ENCODE measurements at regions not wholly inside any gene's neighbourhood (a gene's known extent, or its start where the extent isn't known, plus 50 kb on each side); places are given as distances from the start of the nearest gene placed in this dataset.
"Not testable (repeated sequence)": the region's sequence is repeated elsewhere in the genome, so short reads cannot be mapped to it uniquely, and the experiment has no call there.

DNA sequence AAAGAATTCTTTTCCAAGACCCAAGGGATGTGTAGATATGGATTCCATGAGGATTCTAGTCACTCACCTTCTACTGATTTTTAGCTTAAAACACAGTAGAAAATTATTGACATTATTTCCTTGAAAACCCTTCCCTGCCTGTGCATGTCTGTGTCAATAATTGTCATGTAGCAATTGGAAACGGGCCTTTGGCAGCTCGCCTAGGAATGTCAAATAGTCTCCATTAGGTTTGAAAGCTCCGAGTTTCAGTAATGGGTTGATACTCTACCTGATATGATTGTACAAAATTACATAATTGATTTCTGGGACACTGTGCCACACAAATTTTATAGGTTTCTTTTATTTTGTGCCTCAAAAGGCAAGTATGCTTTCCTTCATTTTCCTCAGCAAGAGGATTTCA lies 515.2 kb upstream of the ARID1B start:
- DNase-seq = no peak

DNA sequence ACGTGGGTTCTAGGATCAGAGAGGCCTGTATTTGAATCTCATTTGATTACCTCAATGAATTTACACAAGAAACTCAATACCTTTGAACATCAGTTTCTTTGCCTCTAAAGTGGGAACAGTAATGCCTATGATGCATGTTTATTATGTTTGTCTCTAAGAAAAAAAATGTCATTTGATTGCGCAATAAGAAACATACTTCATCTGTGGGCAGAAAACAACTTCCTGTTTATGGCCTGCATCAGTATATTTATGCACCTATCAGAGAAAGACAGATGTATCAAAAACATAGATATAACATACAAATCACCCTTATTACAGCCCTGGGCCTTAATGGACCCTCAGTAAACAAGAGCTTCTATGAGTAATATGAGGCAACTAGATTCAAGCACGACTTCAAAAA lies 516.4 kb upstream of the ARID1B start:
- no peak for DNase-seq

DNA sequence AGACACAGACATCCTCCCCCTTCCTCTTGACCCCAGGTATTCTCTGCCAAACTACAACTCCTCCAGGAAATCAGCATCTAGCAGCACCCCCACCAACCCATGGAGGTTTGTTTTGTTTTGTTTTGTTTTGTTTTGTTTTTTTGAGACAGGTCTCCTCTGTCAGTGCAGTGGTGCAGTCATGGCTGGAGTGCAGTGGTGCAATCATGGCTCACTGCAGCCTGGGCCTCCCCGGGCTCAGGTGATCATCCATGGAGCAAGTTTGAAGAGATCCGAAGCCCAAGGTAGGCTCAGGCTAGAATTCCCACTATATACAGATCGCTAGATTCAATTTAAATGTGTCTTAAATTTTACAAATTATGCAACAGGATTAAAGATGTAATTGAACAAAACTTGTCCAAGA lies 518.2 kb upstream of the ARID1B start:
- no peak for DNase-seq

DNA sequence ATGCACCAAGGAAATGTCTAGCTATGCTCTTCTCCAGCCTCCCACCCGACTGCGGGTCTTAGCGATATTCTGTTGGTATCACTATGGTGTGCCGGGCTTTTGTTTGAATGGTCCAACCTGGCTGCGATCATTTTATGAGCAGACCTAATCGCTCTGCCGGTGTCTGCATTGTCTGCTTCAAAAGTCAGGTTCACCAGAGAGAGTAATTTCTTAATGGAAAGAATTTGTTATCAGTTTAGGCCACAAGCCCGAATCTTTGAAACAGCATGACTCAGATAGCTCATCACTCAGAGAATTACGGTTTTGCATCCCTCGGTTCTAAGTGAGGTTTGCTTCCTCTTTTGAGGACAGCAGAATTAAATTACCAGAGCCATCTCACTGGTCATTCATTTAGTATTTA lies 521.0 kb upstream of the ARID1B start:
- DNase-seq = peak; percentile 10

DNA sequence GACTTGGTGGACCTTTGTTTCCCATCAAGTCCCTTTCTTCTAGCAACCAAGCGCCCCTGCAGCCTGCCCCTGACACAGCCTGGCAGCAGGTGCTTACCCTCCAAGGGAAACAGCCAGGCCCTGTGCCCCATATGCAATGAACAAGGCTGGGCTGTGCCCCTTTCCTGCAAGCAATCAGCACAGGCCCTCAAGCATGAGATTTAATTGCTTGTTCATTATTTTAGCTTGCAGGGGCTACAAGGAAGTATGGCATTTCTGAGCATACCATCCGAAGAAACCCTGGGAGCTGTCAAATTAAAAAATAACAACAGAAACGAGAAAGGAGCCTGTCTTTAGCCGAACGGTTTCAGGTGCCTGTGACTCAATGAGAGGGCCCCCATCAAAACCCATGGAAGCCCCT lies 522.9 kb upstream of the ARID1B start:
- no peak for DNase-seq

DNA sequence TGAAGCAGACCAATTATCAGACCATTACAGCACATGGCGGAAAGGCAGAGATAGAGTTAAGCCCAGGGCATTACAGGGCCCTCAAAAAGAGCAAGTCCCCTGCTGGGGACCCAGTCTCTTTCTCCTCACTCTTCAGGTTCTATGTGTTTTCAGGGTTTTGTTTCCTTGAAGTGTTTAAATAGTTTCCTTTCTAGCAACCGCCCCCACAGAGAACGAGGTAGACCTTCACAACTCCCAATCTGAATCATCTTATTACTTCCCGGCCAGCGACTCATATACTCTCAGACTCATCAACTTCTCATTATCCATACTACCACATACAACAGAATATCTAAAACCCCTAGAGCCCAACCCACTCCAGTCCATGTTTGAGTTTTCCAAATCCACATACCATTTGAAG lies 526.6 kb upstream of the ARID1B start:
- DNase-seq = peak; percentile 47

DNA sequence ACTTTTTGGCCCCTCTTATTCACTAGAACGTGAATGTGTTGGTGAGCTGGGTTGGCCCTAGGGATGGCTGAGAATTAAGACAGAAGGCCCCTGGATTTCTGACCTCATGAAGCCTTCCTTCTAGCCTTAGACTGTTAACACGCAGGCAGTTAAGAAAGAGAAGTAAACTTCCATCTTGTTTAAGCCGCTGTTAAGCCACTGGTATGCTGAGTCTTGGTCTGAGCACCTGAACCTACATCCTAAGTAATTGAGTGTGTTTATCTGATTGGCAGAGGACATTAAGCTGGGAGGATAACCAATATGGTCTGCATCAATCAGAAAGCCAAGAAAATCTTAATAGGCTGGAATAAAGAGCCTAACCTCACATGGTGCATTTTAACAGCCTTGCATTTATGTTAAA lies 535.0 kb upstream of the ARID1B start:
- no peak for DNase-seq

DNA sequence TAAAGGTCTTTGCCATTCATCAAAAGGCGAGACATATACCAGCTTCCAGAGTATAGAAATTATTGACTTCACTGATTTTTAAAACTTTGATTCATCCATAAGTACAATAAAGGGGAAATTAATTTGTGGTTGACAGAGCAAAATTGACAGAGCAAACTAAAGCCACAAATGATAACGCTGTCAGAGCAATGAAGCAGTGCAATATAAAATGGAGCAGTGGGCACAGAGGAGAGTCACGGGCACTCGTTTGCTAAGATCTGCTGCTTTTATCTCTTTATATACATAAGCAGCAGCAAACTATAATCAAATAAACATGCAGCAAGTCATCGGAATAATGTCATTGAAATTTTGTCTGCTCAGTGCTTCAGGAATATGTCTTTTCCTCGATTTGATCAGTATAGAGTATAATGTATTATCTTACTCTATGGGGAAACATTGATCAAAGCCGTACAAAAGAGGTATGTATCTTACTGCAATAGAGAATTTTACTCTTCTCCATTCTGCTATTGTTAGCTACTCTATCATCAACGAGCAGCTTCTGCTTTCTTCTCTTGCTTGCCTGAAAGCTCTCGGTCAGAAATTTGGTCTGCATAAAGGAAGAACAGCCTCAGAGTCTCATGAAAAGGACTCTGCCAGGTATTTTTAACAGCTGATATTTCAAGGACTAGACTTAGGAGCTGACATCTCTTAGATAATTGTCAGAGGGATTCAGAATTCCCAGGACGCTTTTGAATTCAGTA lies 546.0 kb upstream of the ARID1B start:
- no peak for DNase-seq

DNA sequence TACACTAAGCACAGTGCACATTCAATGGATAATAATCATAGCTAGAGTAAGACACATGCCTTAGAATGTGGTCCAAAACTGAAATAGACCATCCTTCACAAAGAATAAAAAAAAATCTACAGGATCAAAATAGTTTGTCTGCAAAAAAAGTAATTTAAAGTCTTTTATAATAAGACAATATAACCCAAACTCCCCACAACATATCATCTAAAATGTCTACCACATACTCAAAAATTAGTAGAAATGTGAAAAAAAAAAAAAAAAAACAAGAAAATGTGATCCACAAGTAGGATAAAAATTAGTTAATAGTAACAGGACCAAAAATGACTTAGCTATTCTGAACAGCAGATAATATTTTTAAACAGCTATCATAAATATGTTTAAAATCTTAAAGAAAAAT lies 557.2 kb upstream of the ARID1B start:
- no peak for DNase-seq

DNA sequence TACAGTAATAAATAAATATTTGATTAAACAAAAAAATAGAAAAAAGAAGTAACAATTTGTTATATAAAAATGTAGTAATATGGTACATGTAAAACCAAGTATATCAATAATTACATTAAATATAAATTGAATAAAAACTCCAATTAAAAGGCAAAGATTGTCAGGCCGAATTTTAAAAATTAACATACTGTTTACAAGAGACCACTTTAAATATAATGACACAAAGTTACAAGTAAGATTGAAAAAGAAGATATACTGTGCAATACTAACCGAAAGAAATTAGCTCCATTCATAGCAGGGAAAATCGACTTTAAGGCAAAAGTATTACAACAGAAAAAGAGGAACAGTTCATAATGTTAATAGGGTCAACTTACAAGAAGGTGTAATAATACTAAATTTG lies 571.5 kb upstream of the ARID1B start:
- DNase-seq = no peak

DNA sequence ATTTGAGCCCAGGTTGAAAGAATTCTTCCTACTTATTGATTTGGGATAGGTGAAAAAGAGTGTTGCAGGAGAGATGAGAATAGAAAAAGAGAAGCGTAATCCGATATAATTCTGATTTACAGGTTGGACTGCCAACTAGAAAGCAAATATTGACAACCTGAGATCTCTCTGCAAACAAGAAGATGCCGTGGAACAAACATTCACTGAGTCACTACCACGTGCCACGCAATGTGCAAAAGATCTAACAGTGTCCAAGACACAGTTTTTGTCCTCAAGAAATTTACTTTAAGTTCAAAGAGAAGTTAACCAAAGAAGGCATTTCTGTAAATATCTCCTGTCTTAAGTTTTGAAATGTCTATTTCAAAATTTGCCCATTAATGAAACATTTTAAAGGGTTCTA lies 578.0 kb upstream of the ARID1B start:
- no peak for DNase-seq

DNA sequence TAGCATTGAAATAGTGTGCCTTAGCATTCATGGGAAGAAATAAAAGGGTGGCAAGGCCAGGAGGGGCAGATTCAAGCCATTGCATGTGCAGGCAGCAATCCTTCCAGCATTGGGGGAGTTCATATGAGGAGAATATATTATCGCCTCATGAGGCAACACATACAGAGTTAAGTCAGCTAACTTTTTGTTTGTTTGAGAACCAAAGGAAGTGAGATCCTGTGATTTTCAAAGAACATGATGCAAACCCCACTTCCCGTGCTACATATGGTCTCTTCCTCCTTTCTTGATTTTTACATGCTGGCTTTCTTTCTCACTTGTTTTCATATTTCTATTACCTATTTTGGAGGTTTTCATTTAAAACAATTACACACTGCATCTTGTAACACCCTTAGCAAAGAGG lies 579.7 kb upstream of the ARID1B start:
- DNase-seq = peak; percentile 38

DNA sequence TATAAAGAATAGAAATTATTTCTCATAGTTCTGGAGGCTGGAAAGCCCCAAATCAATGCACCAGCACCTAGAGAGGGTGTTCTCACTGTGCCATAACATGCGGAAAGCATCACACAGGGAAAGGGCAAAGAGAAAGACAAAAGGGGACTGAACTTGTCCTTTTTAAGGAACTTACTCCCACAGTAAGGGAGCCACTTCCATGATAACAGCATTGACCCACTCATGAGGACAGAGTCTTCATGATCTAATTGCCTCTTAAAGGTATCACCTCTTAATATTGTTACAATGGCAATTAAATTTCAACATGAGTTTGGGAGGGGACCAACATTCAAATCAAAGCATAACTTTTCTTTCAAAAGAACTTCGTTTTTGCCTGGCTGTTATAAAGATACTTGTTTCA lies 582.2 kb upstream of the ARID1B start:
- DNase-seq = no peak

DNA sequence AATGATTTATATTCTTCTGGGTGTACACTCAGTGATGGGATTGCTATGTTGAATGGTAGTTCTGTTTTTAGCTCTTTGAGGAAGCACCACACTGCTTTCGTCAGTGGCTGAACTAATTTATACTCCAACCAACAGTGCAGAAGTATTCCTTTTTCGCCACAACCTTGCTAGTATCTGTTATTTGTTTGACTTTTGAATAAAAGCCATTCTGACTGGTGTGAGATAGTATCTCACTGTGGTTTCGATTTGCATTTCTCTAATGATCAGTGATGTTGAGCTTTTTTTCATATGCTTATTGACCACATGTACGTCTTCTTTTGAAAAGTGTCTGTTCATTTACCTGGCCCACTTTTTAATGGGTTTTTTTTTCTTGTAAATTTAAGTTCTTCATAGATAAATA lies 583.8 kb upstream of the ARID1B start:
- DNase-seq = no peak

DNA sequence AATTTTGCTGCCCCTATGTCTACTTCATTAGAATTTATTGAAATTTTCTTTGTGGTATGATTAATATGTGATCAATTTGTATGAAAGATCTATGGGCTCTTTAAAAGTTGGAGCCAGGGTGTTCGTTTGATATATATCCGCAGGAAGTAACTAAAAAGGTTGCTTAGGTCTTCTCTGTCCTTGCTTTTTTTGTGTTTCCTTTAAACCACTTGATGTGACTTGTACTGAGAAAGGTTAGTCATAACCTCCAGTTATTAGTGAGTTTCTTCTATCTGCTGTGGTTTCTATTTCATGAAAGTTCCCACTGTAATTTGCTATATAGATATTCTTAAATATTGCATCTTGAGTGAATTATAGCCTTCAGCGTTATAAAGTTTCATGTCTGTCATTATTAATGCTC lies 585.3 kb upstream of the ARID1B start:
- peak; percentile 78 for DNase-seq

DNA sequence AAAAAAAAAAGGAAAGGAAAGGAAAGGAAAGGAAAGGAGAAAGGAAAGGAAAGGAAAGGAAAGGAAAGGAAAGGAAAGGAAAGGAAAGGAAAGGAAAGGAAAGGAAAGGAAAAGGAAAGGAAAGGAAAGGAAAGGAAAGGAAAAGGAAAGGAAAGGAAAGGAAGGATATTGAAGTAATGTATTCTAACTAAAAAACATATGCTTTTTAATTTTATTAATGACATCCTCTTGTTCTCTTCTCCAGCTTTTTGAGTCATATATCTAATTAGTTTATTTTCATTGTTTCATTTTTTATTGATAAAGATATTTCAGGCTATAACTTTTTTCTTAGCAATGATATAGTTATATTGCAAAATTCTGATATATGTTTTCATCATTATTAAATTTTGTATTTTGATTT lies 585.8 kb upstream of the ARID1B start:
- DNase-seq = not testable (repeated sequence)

DNA sequence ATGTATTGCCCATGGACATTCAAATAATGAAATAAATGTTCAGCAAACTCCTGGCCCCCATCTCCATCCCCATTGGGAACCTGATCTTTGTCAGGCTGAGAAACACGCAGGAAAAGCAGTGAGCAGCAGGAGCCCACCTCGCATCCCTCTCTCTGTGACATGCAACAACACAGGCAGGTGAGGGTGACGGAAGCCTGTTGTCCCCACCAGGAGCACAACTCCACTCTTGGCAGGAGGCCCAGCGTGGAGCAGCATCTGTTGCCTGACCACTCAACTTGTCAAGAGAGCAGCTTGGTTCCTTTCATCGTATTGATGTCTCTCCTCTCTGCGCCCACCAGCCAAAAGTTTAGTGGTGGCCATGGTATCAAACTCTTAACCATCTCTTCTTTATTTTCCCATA lies 586.9 kb upstream of the ARID1B start:
- no peak for DNase-seq

DNA sequence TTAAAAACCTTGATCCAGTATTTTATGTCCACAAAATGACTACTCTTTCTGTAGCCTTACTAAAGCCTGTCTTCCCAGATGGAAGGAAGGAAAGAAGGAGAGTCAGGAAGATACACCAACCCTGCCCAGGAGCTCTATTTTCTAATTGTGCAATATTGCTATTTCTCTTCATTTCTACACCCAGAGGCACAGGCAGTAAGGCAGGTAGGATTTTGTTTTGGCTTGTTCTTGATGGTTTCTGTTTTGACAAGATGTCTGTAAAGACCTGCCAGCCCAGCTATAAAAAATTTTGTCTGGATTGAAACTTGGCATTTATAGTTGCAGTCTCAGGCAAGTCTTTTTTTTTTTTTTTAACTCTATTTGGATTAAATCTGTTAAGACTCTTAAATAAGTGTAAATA lies 587.5 kb upstream of the ARID1B start:
- DNase-seq = no peak

DNA sequence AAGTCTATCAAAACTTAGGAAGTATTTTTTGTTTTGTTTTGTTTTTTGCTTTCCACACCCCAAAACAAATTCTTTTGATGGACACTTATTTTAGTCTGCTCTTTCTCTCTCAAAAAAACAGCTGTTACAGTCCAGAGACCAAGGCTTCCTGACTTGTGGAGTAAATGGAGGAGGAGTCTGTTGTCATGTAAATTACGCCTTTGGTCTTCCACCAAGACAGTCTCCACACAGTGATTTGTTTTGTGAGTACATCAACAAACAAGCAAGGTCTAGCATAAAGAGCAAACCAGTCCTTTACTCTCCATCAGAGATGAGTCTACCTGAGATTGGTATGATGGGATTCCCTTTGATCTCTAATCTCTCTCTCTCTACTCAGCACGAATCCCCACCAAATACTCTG lies 588.0 kb upstream of the ARID1B start:
- no peak for DNase-seq

DNA sequence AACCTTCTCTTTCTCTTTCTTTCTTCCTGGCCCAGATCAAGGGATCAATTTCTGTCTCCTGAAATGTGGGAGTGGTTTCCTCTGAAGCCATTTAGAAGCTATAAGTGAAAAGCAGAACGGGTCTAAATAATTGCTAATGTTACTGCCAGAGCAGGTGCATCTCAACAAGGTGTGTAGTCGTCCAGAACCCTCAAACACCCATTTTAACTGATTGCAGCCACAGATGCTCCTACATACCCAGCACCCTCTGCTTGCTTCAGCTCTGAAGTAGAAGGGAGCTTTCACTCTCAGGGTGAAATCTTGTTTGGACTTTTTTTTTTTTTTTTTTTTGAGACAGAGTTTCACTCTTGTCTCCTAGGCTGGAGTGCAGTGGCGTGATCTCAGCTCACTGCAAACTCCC lies 592.1 kb upstream of the ARID1B start:
- no peak for DNase-seq

DNA sequence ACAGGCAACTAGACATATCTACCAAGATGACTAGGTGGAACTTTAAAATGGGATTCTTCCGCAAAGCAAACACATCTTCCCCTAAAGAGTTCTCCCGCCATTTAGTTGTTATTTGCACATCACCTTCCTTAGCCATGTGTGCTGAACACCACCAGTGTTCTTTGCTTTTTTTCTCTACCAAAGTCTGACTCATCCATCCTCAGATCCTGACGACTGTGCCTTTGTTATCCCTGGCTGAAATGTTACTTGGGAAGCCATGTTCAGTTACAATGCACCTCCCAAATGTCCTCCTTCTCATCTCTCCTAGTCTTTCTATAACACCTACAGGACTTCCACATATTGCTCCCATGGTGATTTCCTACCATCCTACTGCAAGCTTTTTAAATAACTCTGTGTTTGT lies 593.5 kb upstream of the ARID1B start:
- DNase-seq = no peak

DNA sequence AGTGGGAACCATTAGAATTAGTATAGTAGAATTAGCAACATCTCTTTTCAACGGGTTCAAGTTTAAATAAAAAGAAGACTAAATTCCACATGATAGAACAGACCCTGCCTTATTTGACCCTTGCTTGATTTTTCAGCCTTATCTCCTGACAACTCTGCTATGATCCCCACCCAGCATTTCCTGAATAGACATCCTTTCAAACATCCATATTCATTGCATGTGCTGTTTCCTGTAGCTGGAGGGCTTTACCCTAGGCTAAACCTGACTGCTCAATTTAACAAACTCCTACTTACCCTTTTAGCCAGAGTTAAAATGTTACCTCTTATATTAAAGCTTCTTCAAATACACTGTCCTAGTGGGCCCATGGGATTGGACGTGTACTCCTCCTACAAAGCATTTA lies 594.8 kb upstream of the ARID1B start:
- DNase-seq = no peak

DNA sequence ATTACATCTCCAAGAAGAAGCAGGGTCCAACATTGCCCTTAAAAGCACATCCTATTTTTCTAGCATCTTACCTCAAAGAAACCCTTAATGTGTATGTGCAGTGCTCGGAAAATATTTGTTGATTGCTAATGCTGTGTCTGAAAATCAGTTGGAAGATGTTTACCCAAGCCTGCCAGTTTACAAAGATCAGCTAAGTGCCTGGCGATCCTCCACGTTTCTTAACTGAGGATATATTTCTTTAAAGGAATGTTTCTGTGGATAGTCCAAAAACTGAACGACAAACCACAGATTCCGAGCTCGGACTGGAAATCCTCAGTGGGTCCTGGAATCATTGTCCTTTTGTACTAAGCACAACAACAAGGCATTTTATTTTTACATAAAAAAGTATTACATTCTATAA lies 595.7 kb upstream of the ARID1B start:
- no peak for DNase-seq

DNA sequence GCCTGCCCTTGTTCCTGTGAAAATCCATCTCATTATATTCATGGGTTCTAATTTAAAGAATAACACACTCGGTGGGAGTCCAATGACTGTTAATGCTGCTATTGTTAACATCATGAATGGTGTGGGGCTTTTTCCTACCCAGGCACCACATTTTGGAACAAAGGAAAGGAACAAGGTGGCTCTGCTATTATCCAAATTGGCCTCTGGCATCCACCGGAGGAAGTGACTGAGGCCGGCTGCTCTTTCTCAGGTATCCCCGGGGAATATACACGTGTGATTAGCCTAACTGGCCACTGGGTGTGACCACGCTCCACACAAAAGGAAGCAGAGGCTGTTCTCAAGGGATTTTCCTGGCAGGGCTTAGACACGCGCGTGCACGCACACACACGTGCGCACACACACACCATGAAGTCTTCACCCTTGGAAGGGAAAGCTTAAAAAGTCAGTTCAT lies 601.2 kb upstream of the ARID1B start:
- no peak for DNase-seq

DNA sequence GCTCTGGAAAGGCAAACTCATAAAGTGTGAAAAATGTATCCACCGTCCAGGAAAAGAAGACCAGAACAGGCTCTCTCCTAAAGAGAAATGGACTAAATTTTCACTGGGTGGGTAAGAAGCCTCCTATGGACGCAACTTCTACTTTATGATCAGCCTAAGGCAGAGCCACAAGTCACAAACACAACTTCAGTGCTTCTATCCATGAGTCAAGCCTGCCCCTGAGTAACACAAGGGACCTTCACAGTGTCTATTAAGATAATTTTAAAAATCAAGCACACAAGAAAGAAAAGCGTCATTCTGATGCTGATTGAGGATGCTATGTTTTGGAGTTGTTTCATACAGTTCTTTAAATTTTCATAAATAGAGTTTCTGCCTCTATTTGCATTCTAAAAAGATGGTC lies 601.7 kb upstream of the ARID1B start:
- no peak for DNase-seq

All from activated CD4-positive, alpha-beta T cell treated with anti-CD3 and anti-CD28 coated beads, Interleukin-2, amount 50 U/mL, for 16 hours (primary cell).